Esophagus (tissue), 2 donors: ENCODE measurements at regions not wholly inside any gene's neighbourhood (a gene's known extent, or its start where the extent isn't known, plus 50 kb on each side); places are given as distances from the start of the nearest gene placed in this dataset.

Experiments used
- H3K27ac ChIP-seq, 2 donors: one replicate each; pipeline ENCODE4 v1.5.1; 2013; ENCODE audit warnings: low read depth in 2 of 2, mild to moderate bottlenecking in 2 of 2, inconsistent platforms in 1 of 2, low read length in 1 of 2, moderate library complexity in 1 of 2
- H3K27me3 ChIP-seq, 2 donors: one replicate each; pipeline ENCODE4 v1.6.1; 2013; ENCODE audit warnings: low read length in 2 of 2, control low read depth in 1 of 2, mild to moderate bottlenecking in 1 of 2; ENCODE audit not compliant: insufficient read depth in 2 of 2, control insufficient read depth in 1 of 2
- H3K36me3 ChIP-seq, 2 donors: one replicate each; pipeline ENCODE4 v1.6.1; 2013; ENCODE audit warnings: low read length in 1 of 2; ENCODE audit not compliant: control insufficient read depth in 2 of 2, insufficient read depth in 2 of 2
- H3K4me1 ChIP-seq, 2 donors: one replicate each; pipeline ENCODE4 v1.6.1; 2013; ENCODE audit warnings: low read length in 1 of 2; ENCODE audit not compliant: control insufficient read depth in 2 of 2, insufficient read depth in 2 of 2
- H3K4me3 ChIP-seq, 2 donors: one replicate each; pipeline ENCODE4 v1.5.1; 2013; ENCODE audit warnings: low read length in 2 of 2, mild to moderate bottlenecking in 2 of 2, low read depth in 1 of 2, moderate library complexity in 1 of 2
- H3K9me3 ChIP-seq, 2 donors: one replicate each; pipeline ENCODE4 v1.6.1; 2013; ENCODE audit warnings: mild to moderate bottlenecking in 2 of 2, low read depth in 1 of 2, low read length in 1 of 2, moderate library complexity in 1 of 2; ENCODE audit not compliant: control insufficient read depth in 2 of 2, insufficient read depth in 1 of 2
- WGBS, 2 donors: extraction: QIAGEN DNeasy Blood & Tissue Kit; methylation state at CpG; one replicate each; pipeline ENCODE4 v1.1.7; 2013; 5-methylcytosine and 5-hydroxymethylcytosine counted together
- donor health status: healthy with polysubstance abuse.
- donor health status: Bipolar disorder and iron deficiency.

DNA sequence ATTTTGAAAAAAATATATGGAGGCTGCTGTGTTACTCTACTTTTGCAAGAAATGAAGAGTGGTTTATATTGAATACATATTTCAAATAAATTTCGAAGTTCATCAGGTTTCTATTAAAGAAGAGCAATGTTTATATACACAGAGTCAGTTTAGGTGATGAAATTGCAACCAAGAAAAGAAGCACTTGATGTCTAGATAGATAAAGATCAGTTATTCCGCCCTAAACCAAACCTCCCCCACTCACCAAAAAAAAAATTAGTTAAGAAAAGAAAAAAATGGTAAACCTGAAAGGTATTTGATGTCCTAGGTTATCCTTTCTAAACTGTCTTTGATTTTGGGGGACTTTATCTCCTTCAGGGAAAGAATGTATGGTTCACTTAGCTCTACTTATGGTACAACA lies 111.8 kb downstream of the SKIDA1 start:
- Histone ChIP-seq H3K4me1 (no peaks in the 10 kb centered on the region), H3K27ac (no peak overlapping the region), H3K4me3 (no peak overlapping the region), H3K36me3 (no peaks in the 10 kb centered on the region), H3K27me3 (no peaks in the 10 kb centered on the region), H3K9me3 (no peaks in the 10 kb centered on the region)
- 78 to 87% methylated on average over 2 of the region's 2 CpGs for WGBS, 2 donors

DNA sequence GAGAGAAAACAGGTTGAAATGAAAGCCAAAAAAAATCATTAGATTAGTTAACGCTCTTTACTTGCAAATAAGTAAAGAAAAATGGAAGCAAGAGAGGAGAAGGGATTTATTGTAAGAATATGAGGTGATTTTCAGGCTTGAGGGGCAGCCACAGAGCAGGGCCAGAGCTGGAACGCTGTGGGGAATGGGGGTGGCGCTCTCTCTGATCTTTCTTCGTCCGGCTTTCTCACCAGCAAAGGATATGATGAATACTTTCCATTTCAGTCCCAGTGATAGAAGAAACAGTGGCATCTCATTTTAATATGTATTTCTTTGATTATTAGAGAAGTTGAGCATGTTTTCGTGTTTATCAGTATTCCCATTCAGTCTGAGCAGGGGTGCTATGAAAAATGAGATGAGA lies 112.2 kb downstream of the SKIDA1 start:
- 75 to 82% methylated on average over 6 of the region's 6 CpGs for WGBS, 2 donors
- H3K27ac ChIP-seq: no peak overlapping the region
- no peaks in the 10 kb centered on the region for H3K36me3 ChIP-seq
- H3K4me3 ChIP-seq: no peak overlapping the region
- no peaks in the 10 kb centered on the region for H3K9me3 ChIP-seq
- H3K4me1 ChIP-seq: no peaks in the 10 kb centered on the region
- no peaks in the 10 kb centered on the region for H3K27me3 ChIP-seq

DNA sequence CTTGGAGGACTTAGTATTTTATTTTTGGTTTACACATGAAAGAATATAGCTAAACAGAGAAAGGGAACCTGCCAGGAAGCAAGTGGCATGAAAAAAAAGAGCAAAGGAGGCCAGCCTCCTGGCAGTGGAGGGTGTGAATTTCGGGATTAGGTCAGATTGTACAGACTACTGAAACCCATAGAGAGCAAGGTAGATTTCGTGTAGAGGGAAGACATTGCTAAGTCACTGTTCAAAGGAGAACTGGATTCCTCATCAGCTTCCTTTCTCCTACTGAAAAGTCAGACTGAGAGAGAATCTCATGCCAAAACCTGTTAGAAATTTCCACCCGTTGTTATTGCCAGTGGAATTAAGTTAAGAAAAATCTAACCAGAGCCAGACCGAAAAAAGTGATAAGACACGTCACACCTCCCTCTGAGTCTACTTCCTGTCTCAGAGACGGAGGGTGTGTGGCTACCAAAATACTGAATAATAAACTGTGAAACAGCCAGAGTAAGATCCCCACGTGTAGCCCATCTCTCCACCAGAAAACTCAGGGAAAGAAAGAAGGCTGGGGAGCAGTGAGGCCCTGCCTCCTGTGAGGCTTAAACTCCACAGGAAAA lies 118.8 kb downstream of the SKIDA1 start:
- Histone ChIP-seq H3K27me3 (no peaks in the 10 kb centered on the region), H3K27ac (no peak overlapping the region), H3K4me3 (no peak overlapping the region), H3K4me1 (peaks cover 3 to 4% of the 10 kb centered on the region in 2 donors), H3K36me3 (no peaks in the 10 kb centered on the region), H3K9me3 (no peaks in the 10 kb centered on the region)
- 51 to 64% methylated on average over 7 of the region's 7 CpGs for WGBS, 2 donors

DNA sequence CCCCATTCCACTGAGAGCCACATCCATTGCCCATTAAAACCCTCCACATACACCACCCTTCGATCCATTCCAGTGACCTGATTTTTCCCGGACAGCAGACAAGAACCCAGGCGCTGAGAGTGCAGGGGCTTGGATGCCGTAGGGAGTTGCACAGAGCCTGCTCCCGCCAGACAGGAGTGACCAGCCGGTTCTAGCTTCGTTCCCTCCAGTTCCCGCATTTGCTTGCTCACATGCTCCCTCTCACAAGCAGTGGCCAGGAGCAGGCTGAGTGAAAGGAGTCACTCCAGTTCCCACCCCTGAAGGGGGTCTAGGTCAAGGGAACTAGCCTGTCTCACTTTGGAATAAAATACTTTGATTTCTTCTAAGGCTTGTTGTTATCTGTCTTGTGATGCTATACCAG lies 119.5 kb downstream of the SKIDA1 start:
- Histone ChIP-seq H3K4me1 (peaks cover 3 to 4% of the 10 kb centered on the region in 2 donors), H3K4me3 (no peak overlapping the region), H3K9me3 (no peaks in the 10 kb centered on the region), H3K36me3 (no peaks in the 10 kb centered on the region), H3K27ac (no peak overlapping the region), H3K27me3 (no peaks in the 10 kb centered on the region)
- WGBS, 2 donors: 84 to 86% methylated on average over 8 of the region's 8 CpGs

DNA sequence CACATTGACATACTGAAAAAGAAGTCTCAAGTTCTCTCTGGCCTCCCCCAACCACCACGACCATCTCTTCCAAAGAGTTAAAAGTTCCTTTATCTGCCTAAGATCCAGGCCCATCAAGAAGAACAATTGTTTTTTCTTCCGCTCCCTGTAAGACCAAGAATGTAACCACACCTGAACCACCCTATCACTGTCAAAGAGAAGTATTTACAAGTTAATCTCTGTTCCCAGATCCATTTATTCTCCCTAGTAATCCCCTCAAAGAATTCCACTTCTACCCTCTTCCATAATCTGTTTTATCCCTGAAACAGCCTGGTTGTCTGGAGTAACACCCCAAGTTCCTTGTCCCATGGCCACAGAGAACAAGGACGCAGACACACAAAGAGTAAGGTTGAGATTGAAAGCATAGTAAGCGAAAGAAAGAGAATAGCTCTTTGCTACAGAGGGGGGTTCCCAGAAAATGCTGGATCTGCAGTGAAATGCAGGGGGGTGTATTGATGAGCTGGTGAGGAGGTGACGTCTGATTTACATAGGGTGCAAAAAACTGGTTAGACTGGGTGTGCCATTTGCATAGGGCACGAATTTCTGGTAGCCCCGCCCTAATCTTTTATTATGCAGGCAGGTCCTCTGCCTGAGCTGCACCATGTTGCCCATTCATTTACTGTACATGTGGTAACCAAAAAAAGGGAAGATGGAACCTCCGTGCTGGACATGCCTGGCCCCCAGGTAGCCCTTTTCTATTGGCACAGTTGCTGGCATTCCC lies 122.0 kb downstream of the SKIDA1 start:
- H3K4me1 ChIP-seq: peaks cover 3 to 4% of the 10 kb centered on the region in 2 donors
- H3K4me3 ChIP-seq: no peak overlapping the region
- H3K9me3 ChIP-seq: no peaks in the 10 kb centered on the region
- WGBS, 2 donors: 69% methylated on average over 8 of the region's 8 CpGs
- H3K36me3 ChIP-seq: no peaks in the 10 kb centered on the region
- no peaks in the 10 kb centered on the region for H3K27me3 ChIP-seq
- H3K27ac ChIP-seq: peak overlapping the region in 1 of 2 donors; percentile 29

DNA sequence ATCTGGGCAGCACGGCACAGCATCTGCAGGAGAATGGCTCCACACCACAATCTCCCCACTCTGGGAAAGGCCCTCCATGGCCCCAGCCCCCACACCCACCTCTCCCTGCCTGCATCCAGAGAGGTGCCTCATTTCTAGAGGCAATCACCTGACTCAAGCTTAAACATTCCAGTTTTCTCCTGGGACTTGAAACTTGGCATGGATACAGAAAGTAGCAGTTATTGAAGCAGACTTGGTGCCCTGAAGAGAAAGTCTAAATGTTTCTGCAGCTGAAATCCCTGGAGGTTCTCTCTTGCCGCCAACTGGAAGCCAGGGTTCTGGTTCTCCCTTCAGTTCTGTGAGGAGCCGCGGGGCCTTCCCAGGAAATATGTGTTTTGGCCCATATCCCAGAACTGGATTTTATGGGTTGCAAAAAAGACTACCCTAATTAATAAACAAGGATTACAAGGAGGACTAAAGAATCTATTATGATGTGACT lies 122.8 kb downstream of the SKIDA1 start:
- WGBS, 2 donors: 36 to 40% methylated on average over 4 of the region's 4 CpGs

DNA sequence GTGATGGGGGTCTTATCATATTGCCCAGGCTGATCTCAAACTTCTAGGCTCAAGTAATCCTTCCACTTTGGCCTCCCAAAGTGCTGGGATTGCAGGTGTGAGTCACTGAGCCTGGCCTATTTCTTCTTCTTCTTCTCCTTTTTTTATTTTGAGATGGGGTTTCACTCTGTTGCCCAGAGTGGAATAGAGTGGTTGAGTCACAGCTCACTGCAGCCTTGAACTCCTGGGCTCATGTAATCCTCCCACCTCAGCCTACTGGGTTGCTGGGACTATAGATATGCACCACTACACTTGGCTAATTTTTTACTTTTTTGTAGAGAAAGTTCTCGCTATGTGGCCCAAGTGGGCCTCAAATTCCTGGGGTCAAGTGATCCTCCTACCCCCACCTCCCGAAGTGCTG lies 124.3 kb downstream of the SKIDA1 start:
- Histone ChIP-seq H3K9me3 (no peaks in the 10 kb centered on the region), H3K4me1 (peaks cover 0 to 4% of the 10 kb centered on the region in 2 donors), H3K27ac (no peak overlapping the region), H3K4me3 (no peak overlapping the region), H3K36me3 (no peaks in the 10 kb centered on the region), H3K27me3 (no peaks in the 10 kb centered on the region)
- 90 to 100% methylated on average over 2 of the region's 2 CpGs for WGBS, 2 donors

More for the DNA sequence above, 122.8 kb downstream of the SKIDA1 start:
- Histone ChIP-seq H3K27ac (peak overlapping the region; percentile 29 to 50), H3K4me3 (no peak overlapping the region), H3K9me3 (no peaks in the 10 kb centered on the region), H3K27me3 (no peaks in the 10 kb centered on the region), H3K4me1 (peaks cover 3 to 4% of the 10 kb centered on the region in 2 donors), H3K36me3 (no peaks in the 10 kb centered on the region)

DNA sequence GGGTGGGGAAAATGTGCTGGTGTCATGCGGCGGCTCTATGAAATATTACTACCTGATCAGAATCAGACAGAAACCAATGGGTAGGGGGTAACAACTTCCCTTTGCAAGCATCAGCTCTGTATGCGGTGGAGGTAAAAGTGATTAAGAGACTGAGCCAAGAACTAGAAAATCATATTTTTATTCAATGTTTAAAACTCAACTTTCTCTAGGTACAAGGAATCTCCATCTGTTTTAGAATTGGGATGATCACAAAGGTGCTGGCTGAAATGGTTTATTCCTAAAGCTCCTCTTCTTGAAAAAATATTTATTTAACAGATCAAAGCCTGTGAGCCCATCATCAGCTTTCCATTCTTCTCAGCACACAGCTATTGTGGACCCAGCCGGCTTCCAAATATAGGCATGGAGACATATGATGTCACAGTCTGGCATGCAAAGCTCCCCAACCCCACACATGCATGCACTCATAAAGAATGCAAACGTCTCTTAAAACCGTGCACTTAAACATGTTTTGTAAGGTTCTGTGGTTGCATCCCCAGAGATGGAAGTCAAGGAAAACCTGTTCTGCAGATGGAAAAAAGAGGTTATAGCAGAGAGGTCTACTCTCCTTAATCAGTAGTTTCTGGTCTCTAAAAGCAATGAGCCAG lies 126.0 kb downstream of the SKIDA1 start:
- H3K36me3 ChIP-seq: no peaks in the 10 kb centered on the region
- no peaks in the 10 kb centered on the region for H3K27me3 ChIP-seq
- 40 to 43% methylated on average over 6 of the region's 6 CpGs for WGBS, 2 donors
- H3K9me3 ChIP-seq: no peaks in the 10 kb centered on the region
- H3K27ac ChIP-seq: no peak overlapping the region
- no peak overlapping the region for H3K4me3 ChIP-seq
- H3K4me1 ChIP-seq: peaks cover 0 to 4% of the 10 kb centered on the region in 2 donors

DNA sequence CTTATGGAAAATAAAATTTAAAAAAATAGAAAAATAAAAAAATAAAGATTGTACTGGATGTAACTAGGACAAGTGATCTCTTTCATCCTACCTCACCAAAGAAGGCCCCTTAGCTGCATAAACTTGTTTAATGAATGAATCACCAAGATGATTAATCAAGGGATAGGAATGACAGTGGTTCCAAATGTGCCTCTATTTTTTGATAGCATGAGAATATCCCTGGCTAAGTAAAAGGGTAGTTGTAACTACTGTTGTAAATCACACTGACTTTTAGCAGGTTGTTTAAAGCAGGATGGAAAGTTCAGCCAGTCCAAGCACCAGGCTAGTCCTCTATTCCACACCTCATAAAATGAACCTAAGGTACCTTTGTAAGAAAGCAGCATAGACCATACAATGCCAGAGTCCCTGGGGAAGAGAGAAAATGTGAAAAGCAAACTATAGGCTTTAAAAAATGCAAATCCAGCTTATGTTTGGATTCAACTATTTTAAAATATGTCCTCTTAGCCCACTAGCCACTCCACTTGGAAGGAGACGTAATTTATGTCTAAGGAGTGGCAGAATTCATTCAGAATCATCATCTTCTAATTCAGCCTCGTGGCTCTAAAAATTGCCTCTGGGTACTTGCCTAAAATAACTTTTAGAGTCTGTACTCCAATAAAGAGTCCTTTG lies 126.8 kb downstream of the SKIDA1 start:
- WGBS, 2 donors: 27 to 34% methylated on average over 2 of the region's 2 CpGs
- H3K36me3 ChIP-seq: no peaks in the 10 kb centered on the region
- H3K4me3 ChIP-seq: no peak overlapping the region
- no peak overlapping the region for H3K27ac ChIP-seq
- no peaks in the 10 kb centered on the region for H3K27me3 ChIP-seq
- peaks cover 3 to 5% of the 10 kb centered on the region in 2 donors for H3K9me3 ChIP-seq
- peaks cover 0 to 4% of the 10 kb centered on the region in 2 donors for H3K4me1 ChIP-seq
